ENCODE measurements at regions not wholly inside any gene's neighbourhood (a gene's known extent, or its start where the extent isn't known, plus 50 kb on each side); places are given as distances from the start of the nearest gene placed in this dataset.

- H3K27me3 ChIP-seq: no peaks in the 10 kb centered on the region
- in situ Hi-C loops (cut with MboI; ENCODE audit: low sequenced_read_pairs in 4 of 4): no loop called here
- TF ChIP-seq CTCF (IDR thresholded peaks at IDR 0.05 in 4 of 5, conservative IDR thresholded peaks at IDR 0.05 in 1 of 5) (no peak), POLR2A (IDR thresholded peaks at IDR 0.05) (no peak)
- no peaks in the 10 kb centered on the region for H3K4me1 ChIP-seq
- no peaks in the 10 kb centered on the region for H3K9me3 ChIP-seq
- peaks cover 0 to 11% of the 10 kb centered on the region in 2 donors for H3K36me3 ChIP-seq
- H3K27ac ChIP-seq: no peak overlapping the region
- no peak overlapping the region for H3K4me3 ChIP-seq
- ATAC-seq (no peak), DNase-seq (no peak)
- intact Hi-C loops (cut with DNase I; ENCODE audit: low total_unique reads): no loop called here
Observed at GRCh38 chr1:222948079-222948478, 133.2 kb downstream of the DISP1 start.

- H3K36me3 ChIP-seq: no peaks in the 10 kb centered on the region
- H3K27ac ChIP-seq: no peak overlapping the region
- in situ Hi-C loops (cut with MboI; ENCODE audit: low sequenced_read_pairs in 4 of 4): no loop called here
- no peaks in the 10 kb centered on the region for H3K9me3 ChIP-seq
- no peaks in the 10 kb centered on the region for H3K27me3 ChIP-seq
- intact Hi-C loops (cut with DNase I; ENCODE audit: low total_unique reads): no loop called here
- no peak for DNase-seq
- H3K4me3 ChIP-seq: no peak overlapping the region
- no peak for TF ChIP-seq POLR2A (IDR thresholded peaks at IDR 0.05)
- no peak for TF ChIP-seq CTCF (IDR thresholded peaks at IDR 0.05 in 4 of 5, conservative IDR thresholded peaks at IDR 0.05 in 1 of 5)
- H3K4me1 ChIP-seq: no peaks in the 10 kb centered on the region
- ATAC-seq: no peak
Observed at GRCh38 chr1:222950892-222951291, 136.1 kb downstream of the DISP1 start.

- no peaks in the 10 kb centered on the region for H3K9me3 ChIP-seq
Observed at GRCh38 chr1:222953585-222953984, 138.7 kb downstream of the DISP1 start.

GRCh38 chr1:222955964-222956363, 141.1 kb downstream of the DISP1 start:
- Histone ChIP-seq H3K9me3 (no peaks in the 10 kb centered on the region), H3K4me3 (no peak overlapping the region), H3K27ac (no peak overlapping the region), H3K27me3 (no peaks in the 10 kb centered on the region), H3K36me3 (no peaks in the 10 kb centered on the region), H3K4me1 (no peaks in the 10 kb centered on the region)
- in situ Hi-C loops (cut with MboI; ENCODE audit: low sequenced_read_pairs in 4 of 4): no loop called here
- no peak for ATAC-seq
- intact Hi-C loops (cut with DNase I; ENCODE audit: low total_unique reads): no loop called here
- DNase-seq: no peak
- TF ChIP-seq CTCF (IDR thresholded peaks at IDR 0.05 in 4 of 5, conservative IDR thresholded peaks at IDR 0.05 in 1 of 5): no peak
- TF ChIP-seq POLR2A (IDR thresholded peaks at IDR 0.05): no peak

More at GRCh38 chr1:222953585-222953984, 138.7 kb downstream of the DISP1 start:
- Histone ChIP-seq H3K27ac (no peak overlapping the region), H3K4me3 (no peak overlapping the region), H3K4me1 (no peaks in the 10 kb centered on the region), H3K27me3 (no peaks in the 10 kb centered on the region), H3K36me3 (no peaks in the 10 kb centered on the region)
- in situ Hi-C loops (cut with MboI; ENCODE audit: low sequenced_read_pairs in 4 of 4) (no loop called here), intact Hi-C loops (cut with DNase I; ENCODE audit: low total_unique reads) (no loop called here)
- DNase-seq (no peak), ATAC-seq (no peak)
- no peak for TF ChIP-seq CTCF (IDR thresholded peaks at IDR 0.05 in 4 of 5, conservative IDR thresholded peaks at IDR 0.05 in 1 of 5)
- no peak for TF ChIP-seq POLR2A (IDR thresholded peaks at IDR 0.05)

- Histone ChIP-seq H3K4me3 (no peak overlapping the region), H3K27ac (no peak overlapping the region), H3K4me1 (no peaks in the 10 kb centered on the region), H3K27me3 (no peaks in the 10 kb centered on the region), H3K36me3 (no peaks in the 10 kb centered on the region), H3K9me3 (no peaks in the 10 kb centered on the region)
- TF ChIP-seq CTCF (IDR thresholded peaks at IDR 0.05 in 4 of 5, conservative IDR thresholded peaks at IDR 0.05 in 1 of 5): no peak
- no peak for TF ChIP-seq POLR2A (IDR thresholded peaks at IDR 0.05)
- intact Hi-C loops (cut with DNase I; ENCODE audit: low total_unique reads) (no loop called here), in situ Hi-C loops (cut with MboI; ENCODE audit: low sequenced_read_pairs in 4 of 4) (no loop called here)
- ATAC-seq (no peak), DNase-seq (no peak)
Observed at GRCh38 chr1:222956601-222957000, 141.8 kb downstream of the DISP1 start.

All from gastrocnemius medialis (tissue), 4 donors.